Right lobe of liver (tissue), 6 donors: ENCODE measurements at regions not wholly inside any gene's neighbourhood (a gene's known extent, or its start where the extent isn't known, plus 50 kb on each side); places are given as distances from the start of the nearest gene placed in this dataset.

Source experiments
- ATAC-seq, 4 donors: fragments of 200-7000 bp; cut with Tn5 transposase; one replicate each; pipeline ENCODE4 v1.9.1; 2020; ENCODE audit warnings: mild to moderate bottlenecking in 4 of 4, moderate library complexity in 4 of 4
- DNase-seq, 3 donors: peaks; one replicate each; pipeline ENCODE4 v3.0.0-alpha.2; 2020
- H3K27ac ChIP-seq, 3 donors: fragments of 200-600 bp; one replicate each; pipeline ENCODE4 v1.8.0; 2022
- H3K27me3 ChIP-seq, 2 donors: fragments of 200-600 bp; one replicate each; pipeline ENCODE4 v1.8.0; 2022
- H3K36me3 ChIP-seq, 4 donors: fragments of 200-600 bp; sonication (generic) in 1 of 4; one replicate each; pipeline versions ENCODE4 v1.5.1 to v1.8.0; 2017 to 2022; ENCODE audit warnings: control low read depth in 1 of 4
- H3K4me1 ChIP-seq, 4 donors: fragments of 200-600 bp; sonication (generic) in 1 of 4; one replicate each; pipeline versions ENCODE4 v1.5.1 to v1.8.0; 2017 to 2022; ENCODE audit warnings: control low read depth in 1 of 4
- H3K4me3 ChIP-seq, 3 donors: fragments of 200-600 bp; one replicate each; pipeline ENCODE4 v1.8.0; 2022
- H3K9me3 ChIP-seq, 4 donors: fragments of 200-600 bp; sonication (generic) in 1 of 4; one replicate each; pipeline versions ENCODE4 v1.5.1 to v1.8.0; 2017 to 2022; ENCODE audit warnings: control low read depth in 1 of 4
- CTCF ChIP-seq, 4 donors: fragments of 200-600 bp in 3 of 4; fragments of 450-650 bp in 1 of 4; IDR thresholded peaks; one replicate each; pipeline versions ENCODE4 v1.5.1 to v1.8.0; 2016 to 2022; ENCODE audit warnings: antibody characterized with exemption in 4 of 4, mild to moderate bottlenecking in 2 of 4
- POLR2A ChIP-seq: fragments of 450-650 bp; IDR thresholded peaks from one replicate; pipeline ENCODE4 v1.6.1; 2017; ENCODE audit warnings: antibody characterized with exemption, mild to moderate bottlenecking
- WGBS: methylation state at CpG from one replicate; pipeline ENCODE4 v1.1.6; 2018; ENCODE audit warnings: low coverage, low lambda C conversion rate; ENCODE audit not compliant: insufficient coverage; ENCODE audit errors: missing lambda C conversion rate; 5-methylcytosine and 5-hydroxymethylcytosine counted together
- intact Hi-C, 2 donors: fragments of 100-400 bp; cut with DNase I; formaldehyde crosslinking; loops; one replicate each; pipeline versions ENCODE4 v1.11.2 to v1.14.1; 2022
- donor health status: DM: no; HTN: yes; CAD: no.
- donor health status: DM: no; HTN: no; CAD: no.
- donor health status: DM: no; HTN: no; CAD: no.
- donor health status: DM: no; HTN: yes; CAD: no.
- donor health status: DM: no; HTN: yes; CAD: no.

GRCh38 chr1:143721024-143721373 is 250.8 kb downstream of the FAM72C start:
- peak overlapping the region in 1 of 3 donors; percentile 22 for H3K4me3 ChIP-seq
- intact Hi-C loops: no loop called here
- no peaks in the 10 kb centered on the region for H3K4me1 ChIP-seq
- DNase-seq (no peak), ATAC-seq (no peak)
- no peaks in the 10 kb centered on the region for H3K9me3 ChIP-seq
- H3K27me3 ChIP-seq: no peaks in the 10 kb centered on the region
- H3K36me3 ChIP-seq: no peaks in the 10 kb centered on the region
- no peak for TF ChIP-seq CTCF (IDR thresholded peaks at IDR 0.05)
- TF ChIP-seq POLR2A: no peak
- whole genome bisulfite sequencing: 37% methylated on average over 7 of the region's 7 CpGs
- H3K27ac ChIP-seq: no peak overlapping the region

- TF ChIP-seq CTCF (IDR thresholded peaks at IDR 0.05) (no peak), POLR2A (no peak)
- 21% methylated on average over 22 of the region's 24 CpGs for WGBS
These were observed 251.4 kb downstream of the FAM72C start for GRCh38 chr1:143720087-143721023.

GRCh38 chr1:143718524-143718923 is 253.3 kb downstream of the FAM72C start:
- no peaks in the 10 kb centered on the region for H3K4me1 ChIP-seq
- no peak for DNase-seq
- H3K27ac ChIP-seq: no peak overlapping the region
- intact Hi-C loops: no loop called here
- ATAC-seq: no peak
- no peak overlapping the region for H3K4me3 ChIP-seq
- no peaks in the 10 kb centered on the region for H3K27me3 ChIP-seq
- H3K36me3 ChIP-seq: no peaks in the 10 kb centered on the region
- no peaks in the 10 kb centered on the region for H3K9me3 ChIP-seq
- 52% methylated on average over 2 of the region's 2 CpGs for WGBS
- TF ChIP-seq POLR2A (no peak), CTCF (IDR thresholded peaks at IDR 0.05) (no peak)

More at GRCh38 chr1:143720087-143721023, 251.4 kb downstream of the FAM72C start:
- Histone ChIP-seq H3K27ac (no peak overlapping the region), H3K27me3 (no peaks in the 10 kb centered on the region), H3K9me3 (no peaks in the 10 kb centered on the region), H3K4me1 (no peaks in the 10 kb centered on the region), H3K36me3 (no peaks in the 10 kb centered on the region), H3K4me3 (peak overlapping the region in 1 of 3 donors; percentile 22)
- peak; percentile 41 to 80 (median 67) for ATAC-seq
- peak in 2 of 3 donors; percentile 36 to 61 for DNase-seq
- intact Hi-C loops: no loop called here

- ATAC-seq: no peak
- no peaks in the 10 kb centered on the region for H3K27me3 ChIP-seq
- intact Hi-C loops: no loop called here
These were observed 253.8 kb downstream of the FAM72C start for GRCh38 chr1:143718021-143718420.

More at GRCh38 chr1:143718021-143718420, 253.8 kb downstream of the FAM72C start:
- 40% methylated on average over 16 of the region's 16 CpGs for WGBS
- H3K9me3 ChIP-seq: no peaks in the 10 kb centered on the region
- no peaks in the 10 kb centered on the region for H3K4me1 ChIP-seq
- TF ChIP-seq CTCF (IDR thresholded peaks at IDR 0.05): no peak
- TF ChIP-seq POLR2A: no peak
- DNase-seq: no peak
- H3K4me3 ChIP-seq: no peak overlapping the region
- no peak overlapping the region for H3K27ac ChIP-seq
- H3K36me3 ChIP-seq: no peaks in the 10 kb centered on the region
